ENCODE measurements at regions not wholly inside any gene's neighbourhood (a gene's known extent, or its start where the extent isn't known, plus 50 kb on each side); places are given as distances from the start of the nearest gene placed in this dataset.

GRCh38 chr4:124804041-124804440 lies 91.5 kb upstream of the ANKRD50 start:
- no peak overlapping the region for H3K4me3 ChIP-seq (replicated peaks in 1 of 3; ENCODE audit: low read depth in 2 of 3, low read length in 3 of 3)
- no peak overlapping the region for H3K9ac ChIP-seq (ENCODE audit: insufficient read depth, low read length, poor library complexity, severe bottlenecking)
- no peaks in the 10 kb centered on the region for H4K20me1 ChIP-seq (ENCODE audit: insufficient read depth, low read length)
- H2AFZ ChIP-seq (ENCODE audit: insufficient read depth, low read depth, low read length, poor library complexity, severe bottlenecking) = no peak overlapping the region
- TF ChIP-seq, protein P1, sequence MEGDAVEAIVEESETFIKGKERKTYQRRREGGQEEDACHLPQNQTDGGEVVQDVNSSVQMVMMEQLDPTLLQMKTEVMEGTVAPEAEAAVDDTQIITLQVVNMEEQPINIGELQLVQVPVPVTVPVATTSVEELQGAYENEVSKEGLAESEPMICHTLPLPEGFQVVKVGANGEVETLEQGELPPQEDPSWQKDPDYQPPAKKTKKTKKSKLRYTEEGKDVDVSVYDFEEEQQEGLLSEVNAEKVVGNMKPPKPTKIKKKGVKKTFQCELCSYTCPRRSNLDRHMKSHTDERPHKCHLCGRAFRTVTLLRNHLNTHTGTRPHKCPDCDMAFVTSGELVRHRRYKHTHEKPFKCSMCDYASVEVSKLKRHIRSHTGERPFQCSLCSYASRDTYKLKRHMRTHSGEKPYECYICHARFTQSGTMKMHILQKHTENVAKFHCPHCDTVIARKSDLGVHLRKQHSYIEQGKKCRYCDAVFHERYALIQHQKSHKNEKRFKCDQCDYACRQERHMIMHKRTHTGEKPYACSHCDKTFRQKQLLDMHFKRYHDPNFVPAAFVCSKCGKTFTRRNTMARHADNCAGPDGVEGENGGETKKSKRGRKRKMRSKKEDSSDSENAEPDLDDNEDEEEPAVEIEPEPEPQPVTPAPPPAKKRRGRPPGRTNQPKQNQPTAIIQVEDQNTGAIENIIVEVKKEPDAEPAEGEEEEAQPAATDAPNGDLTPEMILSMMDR (IDR thresholded peaks at IDR 0.05) = no peak
- Mint-ChIP-seq H3K36me3 (no peaks in the 10 kb centered on the region), H3K27ac (no peak overlapping the region), H3K27me3 (ENCODE audit: low read depth in 3 of 3) (no peaks in the 10 kb centered on the region), H3K4me3 (no peak overlapping the region), H3K4me1 (no peaks in the 10 kb centered on the region), H3K9me3 (peaks cover 0 to 10% (median 2%) of the 10 kb centered on the region in 7 donors)
- H3K4me1 ChIP-seq (ENCODE audit: control insufficient read depth in 1 of 2, insufficient read depth in 2 of 2, low read length in 2 of 2) = no peaks in the 10 kb centered on the region
- no peak overlapping the region for H3K4me2 ChIP-seq (replicated peaks; ENCODE audit: extremely low read depth, low read length, poor library complexity, severe bottlenecking)
- H3K27me3 ChIP-seq (ENCODE audit: control insufficient read depth in 2 of 2, insufficient read depth in 2 of 2, low read length in 2 of 2) = no peaks in the 10 kb centered on the region
- H3K27ac ChIP-seq (ENCODE audit: low read depth in 1 of 2, low read length in 2 of 2) = no peak overlapping the region
- intact Hi-C loops (cut with micrococcal nuclease) = no loop called here
- no peak for DNase-seq
- WGBS (ENCODE audit: insufficient coverage) = 90% methylated on average over 3 of the region's 4 CpGs
- H3K36me3 ChIP-seq (replicated peaks in 1 of 2; ENCODE audit: control insufficient read depth in 1 of 2, insufficient read depth in 2 of 2, low read length in 2 of 2) = no peaks in the 10 kb centered on the region
- H3K79me2 ChIP-seq (ENCODE audit: insufficient read depth, low read length) = no peaks in the 10 kb centered on the region
- H3K9me3 ChIP-seq (replicated peaks in 1 of 2; ENCODE audit: control insufficient read depth in 1 of 2, insufficient read depth in 1 of 2, low read length in 2 of 2) = peaks cover 0 to 12% of the 10 kb centered on the region in 2 donors

DNA sequence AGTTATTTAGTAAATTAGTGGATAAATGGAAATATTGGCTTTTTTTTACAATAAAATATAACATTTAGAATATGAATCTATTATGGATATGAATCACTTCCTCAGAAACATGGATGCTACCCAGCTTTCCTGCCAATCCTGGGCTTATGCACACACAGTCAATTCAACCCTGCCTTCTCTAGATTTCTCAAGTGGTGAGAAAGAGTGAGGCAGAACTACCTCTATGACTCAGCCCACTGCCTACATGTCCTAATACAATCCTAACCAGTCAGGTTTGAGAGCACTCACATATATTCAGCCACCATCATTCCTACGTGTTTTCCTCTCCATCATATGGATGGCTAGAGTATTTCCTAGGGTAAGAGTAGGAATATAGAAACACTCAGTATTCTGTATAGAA lies 91.1 kb upstream of the ANKRD50 start:
- no peak overlapping the region for H3K27ac Mint-ChIP-seq
- no peak overlapping the region for H3K9ac ChIP-seq (ENCODE audit: insufficient read depth, low read length, poor library complexity, severe bottlenecking)
- H3K4me2 ChIP-seq (replicated peaks; ENCODE audit: extremely low read depth, low read length, poor library complexity, severe bottlenecking) = no peak overlapping the region
- no peaks in the 10 kb centered on the region for H3K36me3 Mint-ChIP-seq
- H3K4me3 Mint-ChIP-seq = no peak overlapping the region
- no peaks in the 10 kb centered on the region for H3K36me3 ChIP-seq (replicated peaks in 1 of 2; ENCODE audit: control insufficient read depth in 1 of 2, insufficient read depth in 2 of 2, low read length in 2 of 2)
- WGBS (ENCODE audit: insufficient coverage) = no CpG with 5 or more reads among the region's 1 CpG
- no peaks in the 10 kb centered on the region for H3K27me3 ChIP-seq (ENCODE audit: control insufficient read depth in 2 of 2, insufficient read depth in 2 of 2, low read length in 2 of 2)
- no peak for DNase-seq
- H2AFZ ChIP-seq (ENCODE audit: insufficient read depth, low read depth, low read length, poor library complexity, severe bottlenecking) = no peak overlapping the region
- no peaks in the 10 kb centered on the region for H3K27me3 Mint-ChIP-seq (ENCODE audit: low read depth in 3 of 3)
- no peaks in the 10 kb centered on the region for H3K4me1 ChIP-seq (ENCODE audit: control insufficient read depth in 1 of 2, insufficient read depth in 2 of 2, low read length in 2 of 2)
- peaks cover 0 to 12% of the 10 kb centered on the region in 2 donors for H3K9me3 ChIP-seq (replicated peaks in 1 of 2; ENCODE audit: control insufficient read depth in 1 of 2, insufficient read depth in 1 of 2, low read length in 2 of 2)
- TF ChIP-seq, protein P1 (IDR thresholded peaks at IDR 0.05) = no peak
- peaks cover 0 to 10% (median 2%) of the 10 kb centered on the region in 7 donors for H3K9me3 Mint-ChIP-seq
- no peak overlapping the region for H3K4me3 ChIP-seq (replicated peaks in 1 of 3; ENCODE audit: low read depth in 2 of 3, low read length in 3 of 3)
- H3K4me1 Mint-ChIP-seq = no peaks in the 10 kb centered on the region
- H4K20me1 ChIP-seq (ENCODE audit: insufficient read depth, low read length) = no peaks in the 10 kb centered on the region
- H3K27ac ChIP-seq (ENCODE audit: low read depth in 1 of 2, low read length in 2 of 2) = no peak overlapping the region
- H3K79me2 ChIP-seq (ENCODE audit: insufficient read depth, low read length) = no peaks in the 10 kb centered on the region
- intact Hi-C loops (cut with micrococcal nuclease) = no loop called here
